ENCODE measurements at regions not wholly inside any gene's neighbourhood (a gene's known extent, or its start where the extent isn't known, plus 50 kb on each side); places are given as distances from the start of the nearest gene placed in this dataset.

DNA sequence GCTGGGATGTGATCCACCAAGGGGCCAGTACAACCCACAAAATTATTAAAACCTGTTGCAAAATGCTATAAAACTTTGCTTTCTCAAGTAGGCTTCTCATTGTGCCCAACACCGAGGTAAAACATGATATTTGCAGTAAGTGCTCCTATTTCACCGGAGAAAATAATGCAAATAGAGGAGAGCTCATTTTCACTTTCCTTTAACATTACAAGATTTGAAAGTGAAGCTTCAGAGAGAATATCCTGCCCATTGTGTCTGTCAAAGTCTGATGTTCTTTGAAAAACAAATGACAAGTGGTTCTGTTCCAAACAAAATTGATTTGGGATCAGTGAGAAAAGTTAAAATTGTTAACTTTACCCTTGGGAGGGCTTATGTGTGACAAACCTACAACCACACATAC lies 287.1 kb downstream of the KCNN2 start:
- no peak for FAIRE-seq

DNA sequence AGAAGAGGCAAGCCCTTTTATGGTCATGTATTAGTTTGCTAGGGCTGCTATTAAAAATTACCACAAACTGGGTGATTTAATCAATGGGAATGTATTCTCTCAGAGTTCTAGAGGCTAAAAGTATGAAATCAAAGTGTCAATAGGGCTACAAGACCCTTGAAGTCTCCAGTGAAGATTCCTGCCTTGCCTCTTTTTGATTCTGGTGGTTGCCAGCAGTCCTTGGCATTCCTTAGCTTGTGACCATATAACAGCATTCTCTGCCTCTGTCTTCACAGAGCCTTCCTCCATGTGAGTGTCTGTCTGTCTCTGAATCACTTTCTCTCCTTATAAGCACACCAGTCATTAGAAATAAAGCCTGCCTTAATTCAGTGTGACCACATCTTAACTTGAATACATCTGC lies 282.7 kb downstream of the KCNN2 start:
- no peak for FAIRE-seq

DNA sequence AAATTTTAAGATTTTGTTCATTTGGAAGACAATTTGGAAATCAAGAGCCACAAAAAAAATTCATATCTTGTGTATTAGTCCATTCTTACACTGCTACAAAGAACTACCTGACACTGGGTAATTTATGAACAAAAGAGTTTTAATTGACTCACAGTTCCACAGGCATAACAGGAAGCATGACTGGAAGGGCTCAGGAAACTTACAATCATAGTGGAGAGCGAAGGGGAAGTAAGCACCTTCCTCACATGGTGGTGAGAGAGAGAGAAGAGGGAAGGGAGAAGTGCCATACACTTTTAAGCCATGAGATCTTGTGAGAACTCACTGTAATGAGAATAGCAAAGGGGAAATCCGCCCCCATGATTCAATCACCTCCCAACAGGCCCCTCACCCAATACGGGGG lies 274.4 kb downstream of the KCNN2 start:
- FAIRE-seq, result no peak

DNA sequence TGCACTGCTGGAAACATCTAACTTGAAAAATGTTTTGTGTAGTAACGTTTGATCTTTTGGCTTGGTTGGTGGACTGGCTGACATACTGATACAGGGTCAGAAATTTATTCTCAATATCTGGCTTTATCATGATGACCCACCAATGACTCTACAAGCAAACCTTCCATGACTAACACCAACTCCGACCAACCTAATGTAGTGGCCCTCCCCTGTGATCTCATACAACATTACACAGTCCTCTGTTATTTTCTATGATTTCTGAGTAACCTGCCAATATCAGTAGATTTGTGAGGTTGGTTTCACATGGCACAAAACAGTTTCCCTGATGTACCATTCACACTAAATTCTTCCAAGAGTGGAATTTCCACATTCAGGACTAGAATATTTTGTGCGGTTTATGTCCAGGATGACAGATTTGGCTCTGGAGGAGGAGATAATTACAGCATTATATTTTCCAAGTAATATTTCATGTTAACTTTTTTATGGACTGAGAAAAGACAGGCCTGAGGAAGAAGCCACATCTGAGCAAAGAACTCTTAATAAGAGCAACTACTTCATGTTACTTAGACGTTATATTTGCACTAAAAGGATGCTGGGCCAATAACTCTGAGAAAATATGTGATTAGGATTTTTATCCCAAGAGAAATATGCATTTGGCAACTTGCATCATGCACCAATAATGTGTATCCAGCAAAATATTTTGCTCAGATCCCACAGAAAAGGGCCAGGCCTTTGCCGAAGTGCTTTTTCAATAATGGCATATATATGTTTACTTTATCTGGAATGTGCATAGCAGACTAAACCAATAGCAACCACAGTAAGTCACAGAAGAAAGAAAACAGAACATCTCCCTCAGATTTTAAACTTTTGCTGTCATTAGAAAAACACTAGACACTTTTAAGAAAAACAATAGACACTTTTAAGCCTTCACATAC lies 273.4 kb downstream of the KCNN2 start:
- no peak for FAIRE-seq

DNA sequence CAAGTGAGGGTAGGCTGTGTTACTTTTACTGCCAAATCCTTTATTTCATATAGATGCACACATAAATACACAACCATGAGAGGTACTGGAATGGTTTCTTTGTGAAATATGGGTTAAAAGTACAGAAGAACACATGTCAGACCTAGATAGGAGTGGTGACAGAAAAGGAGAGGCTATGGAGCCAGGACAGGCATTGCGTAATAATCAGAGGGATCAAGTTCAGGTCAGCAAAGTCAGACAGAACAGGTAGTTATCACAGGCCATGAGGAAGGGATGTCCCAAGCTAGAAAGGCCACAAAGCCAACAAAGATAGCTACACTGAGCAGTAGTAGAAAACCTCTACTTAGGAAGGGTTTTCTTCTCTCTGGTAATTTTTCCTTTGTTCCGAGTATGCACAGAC lies 272.6 kb downstream of the KCNN2 start:
- no peak for FAIRE-seq

DNA sequence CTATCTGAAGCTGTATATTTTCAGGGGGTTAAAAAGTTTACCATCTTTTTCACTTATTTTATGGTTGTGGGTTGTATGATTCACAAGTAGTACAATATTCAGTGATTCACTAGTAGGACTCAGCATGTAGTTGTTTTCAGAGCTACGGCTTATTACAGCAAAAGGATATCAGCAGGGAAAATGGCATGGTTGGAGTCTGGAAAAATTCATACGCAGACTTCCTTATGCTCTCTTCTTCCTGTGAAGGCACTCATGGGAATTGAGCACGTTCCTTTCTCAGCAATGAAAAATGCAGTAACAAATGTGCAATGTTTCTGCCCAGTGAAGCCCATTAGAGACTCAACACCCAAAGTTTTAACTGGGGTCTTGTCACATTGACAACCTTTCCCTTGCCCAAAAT lies 250.5 kb downstream of the KCNN2 start:
- no peak for FAIRE-seq

DNA sequence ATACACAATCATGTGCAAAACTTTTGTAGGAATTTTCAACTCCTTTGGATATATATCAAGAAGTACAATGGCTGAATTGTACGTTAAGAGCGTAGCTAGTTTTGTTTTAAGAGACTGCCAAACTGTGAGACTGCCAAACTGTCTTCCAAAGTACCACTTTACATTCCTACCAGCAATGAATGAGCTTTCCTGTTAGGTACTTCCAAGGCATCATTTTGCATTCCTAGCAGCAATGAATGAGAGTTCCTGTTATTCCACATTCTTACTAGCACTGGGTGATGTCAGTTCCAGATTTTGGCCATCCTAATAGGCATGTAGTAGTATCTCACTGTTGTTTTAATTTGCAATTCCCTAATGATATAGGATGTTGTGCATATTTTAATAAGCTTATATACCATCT lies 219.3 kb downstream of the KCNN2 start:
- FAIRE-seq, result no peak

DNA sequence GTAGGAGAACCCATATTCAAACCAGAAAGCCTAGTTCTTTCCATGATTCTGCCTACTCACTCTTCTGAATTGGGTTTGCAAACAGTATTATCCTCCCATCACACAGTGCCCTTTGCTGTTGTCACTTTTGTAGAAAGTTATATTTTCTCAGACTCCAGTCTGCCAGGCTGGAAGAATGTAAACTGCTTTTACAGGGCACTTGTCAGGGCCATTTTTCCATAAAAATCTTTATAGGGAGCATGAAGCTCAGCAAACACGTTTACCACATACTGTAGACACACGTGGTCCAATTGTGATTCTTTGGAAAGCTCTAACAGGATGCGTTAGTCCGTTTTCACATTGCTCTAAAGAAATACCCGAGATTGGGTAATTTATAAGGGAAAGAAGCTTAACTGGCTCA lies 204.0 kb downstream of the KCNN2 start:
- FAIRE-seq, result no peak

DNA sequence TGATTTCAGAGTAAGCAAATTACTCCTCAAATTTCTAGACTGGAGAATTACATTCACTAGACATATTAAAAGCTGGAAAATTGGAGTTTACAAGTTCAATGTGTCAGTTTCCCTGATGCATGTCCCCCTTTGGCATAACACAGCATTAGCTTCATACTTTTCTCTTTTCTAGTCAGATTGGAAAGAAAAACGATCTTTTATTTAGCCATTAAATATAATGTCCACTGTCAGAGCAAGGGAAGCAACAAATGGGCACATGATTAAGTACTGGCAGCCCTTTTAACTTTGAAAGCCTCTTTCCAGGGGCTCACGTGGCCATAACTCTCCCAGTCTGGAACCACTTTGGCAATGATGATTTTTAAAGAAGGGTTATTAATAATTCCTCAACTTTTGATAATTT lies 203.3 kb downstream of the KCNN2 start:
- FAIRE-seq, result no peak

DNA sequence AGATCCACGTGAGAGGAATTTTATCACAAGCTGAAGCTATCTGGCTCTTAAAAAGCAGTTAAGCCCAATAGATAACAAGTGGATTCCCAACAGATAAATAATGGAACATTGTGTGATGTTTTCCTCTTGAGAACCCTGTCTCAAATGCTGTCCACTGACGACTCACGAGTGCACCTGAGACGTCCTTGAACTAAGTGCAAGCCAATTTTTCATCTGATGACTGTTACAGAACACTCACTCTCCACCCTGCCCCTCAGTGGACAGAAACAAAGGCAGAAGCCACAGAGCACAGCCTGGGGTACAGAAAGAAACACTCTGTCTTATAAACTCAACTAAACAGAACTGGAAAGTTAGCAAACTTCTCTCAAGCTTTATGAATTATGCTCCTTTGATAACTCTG lies 199.5 kb downstream of the KCNN2 start:
- no peak for FAIRE-seq

All from TTC549 (cell line).